T-cell (primary cell): ENCODE measurements at regions not wholly inside any gene's neighbourhood (a gene's known extent, or its start where the extent isn't known, plus 50 kb on each side); places are given as distances from the start of the nearest gene placed in this dataset.
A peak's percentile ranks its signal among the peaks of the same experiment; 100 is the strongest.

Source experiments
- ATAC-seq, 4 experiments: fragments of 200-7000 bp in 3 of 4; fragments of 150-1000 bp in 1 of 4; cut with Tn5 transposase; replicated peaks in 1 of 4; 1 replicate in 3 of 4; 2 replicates in 1 of 4; pipeline ENCODE4 v1.10.0; 2021; ENCODE audit warnings: moderate library complexity in 3 of 4, mild to moderate bottlenecking in 2 of 4, moderate number of reproducible peaks in 1 of 4
- CTCF ChIA-PET, 2 donors: fragments of 300-600 bp; sonication (Branson Sonifier 250); formaldehyde crosslinking; loops; one replicate each; lab custom pipeline; 2022; ENCODE audit warnings: antibody characterized with exemption in 2 of 2; lab: Charles Lee
- POLR2A ChIA-PET, 2 donors: fragments of 300-600 bp; sonication (Branson Sonifier 250); formaldehyde crosslinking; loops; one replicate each; lab custom pipeline; 2022; ENCODE audit warnings: antibody characterized with exemption in 2 of 2; lab: Charles Lee
- DNase-seq, 35 experiments: peaks; one replicate each; pipeline versions ENCODE4 v3.0.0 to v3.0.0-alpha.2; 2013 to 2023
- H3K27ac ChIP-seq: one replicate; pipeline ENCODE4 v1.5.1; 2013; ENCODE audit warnings: low read length
- H3K27me3 ChIP-seq, 2 experiments: replicated peaks in 1 of 2; 1 replicate in 1 of 2; 2 replicates in 1 of 2; pipeline versions ENCODE4 v1.6.1 to v1.7.0; 2013; ENCODE audit warnings: low read length in 1 of 2, mixed read lengths in 1 of 2; ENCODE audit not compliant: control insufficient read depth in 2 of 2, insufficient read depth in 2 of 2; ENCODE audit errors: extremely low read depth in 1 of 2
- H3K36me3 ChIP-seq, 2 donors: 1 replicate in 1 of 2; 2 replicates in 1 of 2; pipeline versions ENCODE4 v1.6.1 to v1.7.0; 2013; ENCODE audit warnings: low read length in 1 of 2; ENCODE audit not compliant: control insufficient read depth in 2 of 2, insufficient read depth in 1 of 2; ENCODE audit errors: extremely low read depth in 1 of 2
- H3K4me1 ChIP-seq, 2 experiments: 1 replicate in 1 of 2; 2 replicates in 1 of 2; pipeline versions ENCODE4 v1.6.1 to v1.7.0; 2013; ENCODE audit warnings: low read length in 2 of 2, mixed read lengths in 1 of 2; ENCODE audit not compliant: insufficient read depth in 2 of 2, control insufficient read depth in 1 of 2; ENCODE audit errors: extremely low read depth in 1 of 2
- H3K4me3 ChIP-seq, 2 donors: 1 replicate in 1 of 2; 2 replicates in 1 of 2; pipeline versions ENCODE4 v1.5.1 to v1.7.0; 2013; ENCODE audit warnings: mild to moderate bottlenecking in 2 of 2, low read length in 1 of 2, moderate library complexity in 1 of 2; ENCODE audit not compliant: control insufficient read depth in 1 of 2; ENCODE audit errors: extremely low read depth in 1 of 2
- H3K9me3 ChIP-seq: 2 replicates; pipeline ENCODE4 v1.7.0; 2013
- H3K27ac Mint-ChIP-seq, 2 donors: one replicate each; pipeline ENCODE4 v1.8.0; 2020 to 2021; ENCODE audit warnings: mild to moderate bottlenecking in 2 of 2, mixed read lengths in 2 of 2
- H3K27me3 Mint-ChIP-seq, 2 donors: one replicate each; pipeline ENCODE4 v1.8.0; 2021 to 2022; ENCODE audit warnings: mixed read lengths in 2 of 2
- H3K36me3 Mint-ChIP-seq: one replicate; pipeline ENCODE4 v1.8.0; 2021; ENCODE audit warnings: mixed read lengths
- H3K4me1 Mint-ChIP-seq, 3 donors: one replicate each; pipeline ENCODE4 v1.8.0; 2020 to 2022; ENCODE audit warnings: mixed read lengths in 3 of 3, mild to moderate bottlenecking in 1 of 3
- H3K4me3 Mint-ChIP-seq, 3 donors: one replicate each; pipeline ENCODE4 v1.8.0; 2020 to 2022; ENCODE audit warnings: mild to moderate bottlenecking in 3 of 3, mixed read lengths in 3 of 3, moderate library complexity in 3 of 3
- H3K9me3 Mint-ChIP-seq, 3 donors: one replicate each; pipeline ENCODE4 v1.8.0; 2020 to 2022; ENCODE audit warnings: mixed read lengths in 3 of 3
- WGBS: methylation state at CpG from one replicate; pipeline ENCODE4 v1.1.5; 2013; ENCODE audit warnings: missing lambda C conversion rate; ENCODE audit not compliant: insufficient coverage; 5-methylcytosine and 5-hydroxymethylcytosine counted together

- Histone ChIP-seq H3K27ac (no peak overlapping the region), H3K4me3 (no peak overlapping the region), H3K4me1 (no peaks in the 10 kb centered on the region), H3K36me3 (no peaks in the 10 kb centered on the region), H3K27me3 (no peaks in the 10 kb centered on the region), H3K9me3 (no peaks in the 10 kb centered on the region)
- Mint-ChIP-seq H3K27ac (no peak overlapping the region), H3K9me3 (no peaks in the 10 kb centered on the region), H3K4me1 (no peaks in the 10 kb centered on the region), H3K4me3 (no peak overlapping the region), H3K36me3 (no peaks in the 10 kb centered on the region), H3K27me3 (no peaks in the 10 kb centered on the region)
- POLR2A ChIA-PET, result interaction anchor here in 1 of 2 donors (0.7 to 0.8 kb wide), 2 partner anchors 115 to 499 kb away, joined by 8 to 12 read pairs; no protein-coding TSS in a partner anchor
- no peak for ATAC-seq
- peak in 1 of 35 experiments; percentile 1 for DNase-seq
- CTCF ChIA-PET, result interaction anchor here in 1 of 2 donors (0.6 kb wide), 1 partner anchor 842 kb away, joined by 5 read pairs; no protein-coding TSS in a partner anchor
- WGBS, result 89% methylated on average over 3 of the region's 8 CpGs
Observed at GRCh38 chr5:68041293-68041692, 174.3 kb upstream of the PIK3R1 start.

- Histone ChIP-seq H3K27me3 (no peaks in the 10 kb centered on the region), H3K27ac (no peak overlapping the region), H3K36me3 (no peaks in the 10 kb centered on the region), H3K4me1 (no peaks in the 10 kb centered on the region), H3K4me3 (no peak overlapping the region), H3K9me3 (no peaks in the 10 kb centered on the region)
- POLR2A ChIA-PET, result no interaction called here
- peaks cover 0 to 4% of the 10 kb centered on the region in 2 donors for H3K27me3 Mint-ChIP-seq
- H3K27ac Mint-ChIP-seq, result no peak overlapping the region
- no peaks in the 10 kb centered on the region for H3K4me1 Mint-ChIP-seq
- ATAC-seq (no peak), DNase-seq (no peak)
- H3K36me3 Mint-ChIP-seq, result no peaks in the 10 kb centered on the region
- CTCF ChIA-PET, result no interaction called here
- H3K4me3 Mint-ChIP-seq, result no peak overlapping the region
- no CpG with 5 or more reads among the region's 6 CpGs for WGBS
- no peaks in the 10 kb centered on the region for H3K9me3 Mint-ChIP-seq
Observed at GRCh38 chr5:68037546-68037945, 178.0 kb upstream of the PIK3R1 start.

GRCh38 chr5:68033961-68034571, 181.5 kb upstream of the PIK3R1 start:
- no peak for ATAC-seq
- Histone ChIP-seq H3K4me3 (no peak overlapping the region), H3K9me3 (no peaks in the 10 kb centered on the region), H3K27ac (no peak overlapping the region), H3K27me3 (no peaks in the 10 kb centered on the region), H3K4me1 (no peaks in the 10 kb centered on the region), H3K36me3 (no peaks in the 10 kb centered on the region)
- Mint-ChIP-seq H3K36me3 (no peaks in the 10 kb centered on the region), H3K27ac (no peak overlapping the region), H3K4me3 (no peak overlapping the region), H3K4me1 (no peaks in the 10 kb centered on the region), H3K9me3 (peaks cover 0 to 3% (median 0%) of the 10 kb centered on the region in 3 donors), H3K27me3 (peaks cover 0 to 9% of the 10 kb centered on the region in 2 donors)
- ChIA-PET CTCF (interaction anchor here in 1 of 2 donors (0.7 kb wide), 1 partner anchor 9 kb away, joined by 5 read pairs; no protein-coding TSS in a partner anchor), POLR2A (no interaction called here)
- WGBS, result 92% methylated on average over 2 of the region's 4 CpGs
- no peak for DNase-seq

GRCh38 chr5:68033029-68033428, 182.5 kb upstream of the PIK3R1 start:
- no peaks in the 10 kb centered on the region for H3K4me1 Mint-ChIP-seq
- ATAC-seq (no peak), DNase-seq (no peak)
- H3K4me3 Mint-ChIP-seq, result no peak overlapping the region
- 100% methylated on average over 1 of the region's 5 CpGs for WGBS
- H3K4me1 ChIP-seq, result no peaks in the 10 kb centered on the region
- peaks cover 0 to 9% of the 10 kb centered on the region in 2 donors for H3K27me3 Mint-ChIP-seq
- no peaks in the 10 kb centered on the region for H3K9me3 ChIP-seq
- no peak overlapping the region for H3K4me3 ChIP-seq
- H3K36me3 Mint-ChIP-seq, result no peaks in the 10 kb centered on the region
- no peaks in the 10 kb centered on the region for H3K27me3 ChIP-seq
- H3K27ac ChIP-seq, result no peak overlapping the region
- ChIA-PET POLR2A (no interaction called here), CTCF (interaction anchor here in 1 of 2 donors (0.5 kb wide), 1 partner anchor 270 kb away, joined by 5 read pairs; no protein-coding TSS in a partner anchor)
- no peak overlapping the region for H3K27ac Mint-ChIP-seq
- no peaks in the 10 kb centered on the region for H3K36me3 ChIP-seq
- H3K9me3 Mint-ChIP-seq, result peaks cover 0 to 3% (median 0%) of the 10 kb centered on the region in 3 donors

- no peaks in the 10 kb centered on the region for H3K4me1 Mint-ChIP-seq
- ChIA-PET POLR2A (no interaction called here), CTCF (interaction anchor here in 1 of 2 donors (0.5 kb wide), 2 partner anchors 182 to 271 kb away, joined by 5 read pairs; no protein-coding TSS in a partner anchor)
- no peak for ATAC-seq
- no peak overlapping the region for H3K27ac ChIP-seq
- H3K27me3 Mint-ChIP-seq, result peaks cover 0 to 9% of the 10 kb centered on the region in 2 donors
- no peaks in the 10 kb centered on the region for H3K36me3 ChIP-seq
- no peak for DNase-seq
- H3K4me3 ChIP-seq, result no peak overlapping the region
- no peaks in the 10 kb centered on the region for H3K36me3 Mint-ChIP-seq
- H3K27me3 ChIP-seq, result no peaks in the 10 kb centered on the region
- H3K4me1 ChIP-seq, result no peaks in the 10 kb centered on the region
- H3K9me3 Mint-ChIP-seq, result peaks cover 0 to 3% (median 0%) of the 10 kb centered on the region in 3 donors
- 100% methylated on average over 1 of the region's 5 CpGs for WGBS
- H3K4me3 Mint-ChIP-seq, result no peak overlapping the region
- H3K9me3 ChIP-seq, result no peaks in the 10 kb centered on the region
- no peak overlapping the region for H3K27ac Mint-ChIP-seq
Observed at GRCh38 chr5:68032216-68032762, 183.3 kb upstream of the PIK3R1 start.

GRCh38 chr5:68028131-68028727, 187.3 kb upstream of the PIK3R1 start:
- ATAC-seq, result no peak

More at GRCh38 chr5:68028131-68028727, 187.3 kb upstream of the PIK3R1 start:
- H3K36me3 ChIP-seq, result no peaks in the 10 kb centered on the region
- Mint-ChIP-seq H3K9me3 (peaks cover 0 to 3% (median 3%) of the 10 kb centered on the region in 3 donors), H3K4me1 (no peaks in the 10 kb centered on the region), H3K36me3 (no peaks in the 10 kb centered on the region), H3K27ac (no peak overlapping the region), H3K27me3 (peaks cover 0 to 4% of the 10 kb centered on the region in 2 donors), H3K4me3 (no peak overlapping the region)
- H3K4me3 ChIP-seq, result no peak overlapping the region
- H3K9me3 ChIP-seq, result no peaks in the 10 kb centered on the region
- POLR2A ChIA-PET, result no interaction called here
- WGBS, result no CpG with 5 or more reads among the region's 2 CpGs
- H3K27ac ChIP-seq, result no peak overlapping the region
- no peaks in the 10 kb centered on the region for H3K4me1 ChIP-seq
- DNase-seq, result no peak
- H3K27me3 ChIP-seq, result no peaks in the 10 kb centered on the region
- CTCF ChIA-PET, result no interaction called here
